Central memory CD4-positive, alpha-beta T cell (primary cell): ENCODE measurements at regions not wholly inside any gene's neighbourhood (a gene's known extent, or its start where the extent isn't known, plus 50 kb on each side); places are given as distances from the start of the nearest gene placed in this dataset.

ENCODE experiments used
- DNase-seq: peaks from one replicate; pipeline ENCODE4 v3.0.0; 2022

DNA sequence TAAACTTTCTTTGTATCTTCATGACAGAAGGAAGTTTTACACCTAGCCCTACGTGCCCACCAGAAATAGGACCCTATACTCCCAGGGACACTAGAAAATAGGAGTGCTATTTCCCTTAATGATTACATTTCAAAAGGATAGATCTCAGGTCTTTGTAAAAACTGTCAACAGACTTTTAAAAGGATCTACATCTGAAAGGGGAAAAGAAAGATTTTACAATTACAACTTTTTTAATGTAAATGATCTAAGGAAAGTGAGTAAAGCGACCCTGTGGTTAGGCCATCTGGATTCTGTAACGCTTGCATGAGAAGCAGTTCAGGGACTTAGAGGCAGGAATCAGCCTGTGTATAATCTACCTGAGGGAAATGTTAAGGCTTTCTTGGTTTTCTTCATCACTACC is 431.8 kb upstream of the MC4R start:
- no peak for DNase-seq

DNA sequence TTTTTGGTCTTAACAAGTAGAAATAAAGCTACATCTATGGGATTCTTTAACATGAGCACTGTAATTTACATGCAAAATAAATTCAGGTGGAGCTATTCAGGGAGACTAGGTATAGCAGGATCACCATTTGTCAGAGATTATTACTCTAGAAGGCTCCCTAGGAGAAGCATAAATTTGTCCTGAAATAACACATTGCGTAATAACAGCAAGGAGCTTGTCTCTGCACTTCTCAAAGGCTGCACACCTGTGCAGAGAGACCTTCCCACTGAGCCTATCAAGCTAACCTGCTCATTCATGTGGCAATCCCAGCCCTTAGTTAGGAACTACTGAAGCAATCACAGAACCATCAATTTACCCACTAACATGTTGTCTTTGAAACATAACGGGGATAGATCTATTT is 437.4 kb upstream of the MC4R start:
- DNase-seq, result no peak

DNA sequence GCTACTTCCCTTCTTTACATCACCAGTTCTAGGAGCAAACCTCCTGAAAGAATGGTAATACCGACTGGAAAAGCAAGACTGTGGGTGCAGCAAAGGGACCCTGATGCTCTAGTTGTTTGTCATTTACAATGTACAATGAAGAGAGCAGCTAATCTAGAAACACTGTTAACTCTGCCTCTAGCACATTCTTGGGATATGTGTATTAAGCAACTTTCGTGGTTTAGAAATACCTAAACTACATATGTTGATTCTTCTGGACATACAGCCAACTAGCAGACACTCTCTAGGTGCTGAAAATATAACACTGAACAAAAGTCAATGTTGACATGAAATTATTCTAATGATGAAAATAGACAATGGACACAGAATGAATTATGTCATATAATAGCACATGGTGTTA is 440.3 kb upstream of the MC4R start:
- no peak for DNase-seq

DNA sequence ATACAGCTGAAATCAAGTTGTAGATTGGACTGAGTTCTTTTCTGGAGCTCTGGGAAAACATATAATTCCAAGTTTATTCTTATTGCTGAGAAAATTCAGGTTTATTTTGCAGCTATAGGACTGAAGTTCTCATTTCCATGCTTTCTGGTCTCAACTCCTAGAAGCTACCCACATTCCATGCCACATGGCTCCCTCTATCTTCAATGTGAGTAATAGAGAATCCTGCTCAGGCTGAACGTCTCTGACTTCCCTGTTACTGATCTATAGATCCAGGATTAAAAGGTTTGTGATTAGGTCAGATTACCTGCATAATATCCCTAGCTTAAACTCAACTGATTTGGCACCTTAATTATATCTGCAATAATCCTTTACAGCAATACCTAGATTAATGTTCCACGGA is 453.8 kb upstream of the MC4R start:
- no peak for DNase-seq

DNA sequence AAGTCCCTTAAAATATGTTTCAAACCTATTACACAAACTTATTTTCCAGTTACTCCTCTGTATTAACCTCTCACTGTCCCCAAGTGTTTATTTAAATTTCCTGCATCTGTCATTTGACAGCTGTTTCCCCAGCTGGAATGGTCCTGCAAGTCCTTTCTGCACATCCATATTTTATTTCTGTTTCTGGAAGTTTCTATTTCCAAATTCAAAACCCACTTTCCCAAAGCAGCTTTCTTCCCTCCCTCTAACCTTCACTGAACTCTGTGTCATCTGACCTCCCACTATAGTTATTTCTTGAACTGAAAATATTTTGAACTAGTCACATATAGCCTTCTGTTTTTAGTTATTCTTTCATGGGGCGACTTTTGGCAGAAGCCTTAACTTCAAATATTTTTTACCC is 459.4 kb upstream of the MC4R start:
- no peak for DNase-seq

DNA sequence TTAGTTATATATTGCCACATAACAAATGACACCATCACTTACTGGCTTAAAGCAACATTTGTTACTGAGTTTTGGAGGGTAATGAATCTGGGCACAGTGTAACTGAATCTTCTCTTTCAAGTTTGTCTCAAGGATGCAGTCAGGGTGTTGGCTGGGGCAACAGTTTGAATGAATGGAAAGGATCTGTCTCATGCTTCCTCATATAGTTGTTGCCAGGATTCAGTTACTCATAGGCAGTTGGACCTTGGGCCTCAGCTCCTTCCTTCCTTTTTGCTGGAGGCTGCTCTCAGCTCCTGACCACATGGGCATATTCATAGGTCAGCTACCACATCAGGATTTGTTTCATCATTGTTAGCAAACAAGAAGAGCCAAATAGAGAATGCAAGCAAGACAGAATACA is 466.1 kb upstream of the MC4R start:
- no peak for DNase-seq

DNA sequence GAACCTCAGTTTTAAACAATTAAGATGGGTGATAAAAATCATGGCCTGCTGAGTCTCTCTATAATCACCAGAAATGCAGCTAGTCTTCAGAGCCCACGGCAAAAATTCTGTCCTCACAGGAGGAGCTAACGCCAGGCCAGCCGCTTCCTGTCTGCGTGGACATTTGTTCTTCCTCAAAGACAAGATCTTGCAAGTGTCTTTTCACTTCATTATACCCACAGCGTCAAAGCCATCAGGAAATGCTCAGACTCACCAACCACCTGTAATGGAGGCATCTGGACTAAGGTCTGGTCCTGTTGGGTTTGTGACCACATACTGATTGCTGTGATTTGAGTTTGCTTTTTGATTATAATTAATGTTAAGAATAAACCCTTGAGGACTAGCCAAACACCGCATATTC is 473.8 kb upstream of the MC4R start:
- no peak for DNase-seq

DNA sequence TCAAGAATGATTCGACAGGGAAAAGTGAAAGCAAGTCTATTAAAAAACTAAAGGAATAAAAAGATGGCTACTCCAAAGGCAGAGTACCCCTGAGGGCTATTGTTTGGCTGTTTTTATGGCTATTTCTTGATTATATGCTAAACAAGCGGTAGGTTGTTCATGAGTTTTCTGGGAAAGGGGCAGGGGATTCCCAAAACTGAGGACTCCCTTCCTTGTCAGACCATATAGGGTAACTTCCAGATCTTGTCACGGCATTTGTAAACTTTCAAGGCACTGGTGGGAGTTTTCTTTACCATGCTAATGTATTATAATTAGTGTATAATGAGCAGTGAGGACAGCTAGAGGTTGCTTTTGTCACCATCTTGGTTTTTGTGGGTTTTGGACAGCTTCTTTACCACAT is 474.9 kb upstream of the MC4R start:
- no peak for DNase-seq

DNA sequence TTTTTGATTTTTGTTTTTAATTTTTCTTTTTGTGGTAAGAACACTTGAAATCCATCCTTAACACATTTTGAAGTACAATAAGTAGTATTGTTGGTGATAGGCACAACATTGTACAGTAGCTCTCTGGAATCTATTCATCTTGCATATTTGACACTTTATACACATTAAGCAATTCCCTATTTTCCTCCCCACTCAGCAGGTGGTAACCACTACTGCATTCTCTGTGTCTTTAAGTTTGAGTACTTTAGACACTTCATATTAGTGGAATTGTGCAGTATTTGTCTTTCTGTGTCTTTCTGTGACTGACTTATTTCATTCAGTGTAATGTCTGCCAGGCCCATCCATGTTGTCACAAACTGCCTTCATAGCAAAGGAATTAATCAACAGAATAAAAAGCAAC is 471.7 kb upstream of the CDH20 start:
- DNase-seq, result no peak

DNA sequence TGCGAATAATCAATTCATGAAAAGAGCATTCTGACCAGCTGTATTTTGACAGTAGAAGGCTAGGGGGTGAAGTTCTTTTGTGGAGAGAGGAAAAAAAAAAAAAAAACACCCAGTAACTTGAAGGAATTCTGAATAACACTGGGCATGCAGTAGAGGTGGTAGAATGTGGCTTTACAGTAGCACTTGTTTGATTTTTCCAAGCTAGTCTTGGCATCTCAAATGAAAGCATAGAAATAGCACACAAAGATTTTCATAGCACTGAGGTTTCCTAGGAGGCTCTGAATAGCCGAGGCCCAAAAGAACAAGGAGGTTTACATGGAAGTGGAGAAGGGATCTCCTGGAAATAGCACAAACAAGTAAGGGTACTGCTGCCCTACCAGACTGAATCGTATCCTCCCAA is 470.2 kb upstream of the CDH20 start:
- DNase-seq, result no peak

DNA sequence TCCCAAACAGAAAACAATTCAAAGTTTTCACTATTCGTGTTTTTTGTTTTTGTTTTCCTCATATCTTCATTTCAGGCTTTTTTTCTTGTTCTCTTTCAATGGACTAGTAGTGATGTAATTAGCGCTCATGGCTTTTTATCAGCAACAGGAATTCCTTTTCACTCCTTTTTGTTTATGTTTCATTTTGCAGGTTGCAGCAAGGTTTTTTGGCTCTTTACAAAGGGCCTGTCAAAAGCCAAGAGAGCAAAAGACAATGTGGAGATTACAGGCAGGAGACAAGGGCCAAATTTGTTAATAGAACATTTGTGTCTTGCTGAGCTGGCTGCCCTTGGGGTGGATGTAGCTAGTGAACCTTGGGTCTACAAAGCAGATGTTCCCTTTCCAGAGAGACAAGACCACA is 467.4 kb upstream of the CDH20 start:
- no peak for DNase-seq

DNA sequence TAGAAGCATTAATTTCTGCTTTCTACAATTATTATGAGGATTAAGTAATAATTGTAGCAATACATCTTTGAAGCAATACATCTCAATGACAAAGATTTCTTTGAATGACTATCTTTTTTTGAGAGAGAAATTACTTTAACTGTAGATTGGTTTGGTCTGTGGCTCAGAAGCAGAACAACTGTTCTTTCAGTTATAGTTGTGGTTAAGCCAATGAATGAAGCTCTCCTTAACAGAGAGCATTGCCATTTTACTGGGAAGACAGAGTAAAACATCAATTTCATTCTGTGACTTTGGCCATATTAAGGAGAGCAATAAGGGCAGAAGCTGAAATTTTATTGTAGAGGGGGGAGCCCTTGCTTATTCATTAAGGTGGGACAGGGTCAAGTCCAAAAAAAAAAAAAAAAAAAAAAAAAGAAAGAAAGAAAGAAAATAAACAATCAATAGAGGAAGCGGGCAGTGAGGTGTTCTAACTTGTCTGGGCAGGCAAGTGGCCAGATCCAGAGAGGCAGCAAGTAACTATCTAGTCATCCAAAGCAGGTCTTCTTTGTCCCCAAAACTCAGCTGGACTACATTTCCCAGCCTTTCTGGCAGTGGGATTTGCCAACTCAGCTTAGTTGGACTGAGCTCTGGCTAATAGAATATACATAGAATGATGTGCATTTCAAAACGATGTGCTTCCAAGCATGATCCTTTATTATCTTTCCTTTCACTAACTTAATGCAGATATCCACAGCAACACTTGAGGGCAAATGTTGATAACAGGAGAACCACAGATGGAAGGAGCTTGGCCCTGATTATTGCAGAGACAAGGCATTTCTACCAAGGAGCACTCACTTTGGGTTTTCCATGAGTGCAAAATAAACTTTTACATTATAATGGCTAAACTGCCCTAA is 462.7 kb upstream of the CDH20 start:
- DNase-seq, result no peak

DNA sequence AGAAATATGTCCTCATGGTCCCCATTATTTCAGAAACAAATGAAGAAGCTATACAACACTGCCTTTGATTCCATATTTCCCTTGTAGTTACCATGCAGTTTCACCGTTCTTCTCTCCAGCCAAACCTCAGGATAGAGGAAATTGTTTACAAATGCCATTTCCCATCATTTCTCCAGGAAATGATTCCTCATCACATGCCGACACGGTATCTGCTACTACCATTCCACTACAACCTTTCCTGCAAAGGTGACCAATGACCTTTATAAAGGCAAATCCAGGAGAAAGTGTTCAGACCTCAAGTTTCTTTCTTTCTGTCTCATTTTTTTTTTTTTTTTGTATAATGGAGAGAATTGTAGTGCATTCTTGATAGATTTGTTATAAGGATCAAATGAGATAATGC is 460.8 kb upstream of the CDH20 start:
- no peak for DNase-seq

DNA sequence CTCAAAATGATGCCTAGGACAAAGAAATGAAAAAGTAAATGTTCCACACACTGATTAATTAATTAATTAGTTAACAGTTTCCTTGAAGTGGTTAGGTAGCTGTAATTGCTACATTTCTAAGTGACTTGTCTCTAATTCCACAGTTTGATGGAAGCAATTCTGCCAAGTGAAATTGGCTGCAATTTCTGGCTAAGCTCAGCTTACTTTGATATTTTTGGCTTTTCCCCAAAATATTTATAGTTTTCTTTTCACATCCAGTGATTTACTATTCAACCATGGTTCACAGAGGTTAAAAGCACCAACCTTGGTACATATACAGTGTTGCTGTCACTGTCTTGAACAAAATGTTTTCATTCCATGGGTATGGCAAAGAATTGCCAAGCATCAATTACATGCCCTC is 459.5 kb upstream of the CDH20 start:
- DNase-seq, result no peak

DNA sequence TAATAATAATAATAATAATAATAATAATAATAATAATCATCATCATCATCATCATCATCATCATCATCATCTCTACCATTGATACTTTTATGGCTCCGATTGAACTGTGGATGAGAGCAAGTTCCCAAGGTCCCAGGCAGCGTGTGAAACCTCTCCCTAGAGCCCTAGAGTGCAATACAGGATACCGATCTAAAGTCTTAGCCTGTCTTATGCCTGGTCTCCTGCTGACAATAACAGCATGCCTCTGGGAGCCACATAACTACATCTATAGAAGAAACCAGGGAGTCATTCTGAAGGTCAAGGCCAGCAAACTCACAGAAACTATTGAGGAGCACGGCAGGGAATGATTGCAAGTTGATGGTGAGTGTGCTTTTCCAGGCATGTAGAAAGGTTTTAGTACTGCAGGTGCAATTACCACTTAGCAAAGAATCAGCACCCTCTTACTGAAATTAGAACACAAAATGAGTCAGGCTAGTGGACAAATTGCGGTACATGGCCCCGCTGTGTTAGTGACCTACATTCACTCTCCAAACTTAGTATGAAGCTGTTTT is 457.2 kb upstream of the CDH20 start:
- DNase-seq, result no peak

DNA sequence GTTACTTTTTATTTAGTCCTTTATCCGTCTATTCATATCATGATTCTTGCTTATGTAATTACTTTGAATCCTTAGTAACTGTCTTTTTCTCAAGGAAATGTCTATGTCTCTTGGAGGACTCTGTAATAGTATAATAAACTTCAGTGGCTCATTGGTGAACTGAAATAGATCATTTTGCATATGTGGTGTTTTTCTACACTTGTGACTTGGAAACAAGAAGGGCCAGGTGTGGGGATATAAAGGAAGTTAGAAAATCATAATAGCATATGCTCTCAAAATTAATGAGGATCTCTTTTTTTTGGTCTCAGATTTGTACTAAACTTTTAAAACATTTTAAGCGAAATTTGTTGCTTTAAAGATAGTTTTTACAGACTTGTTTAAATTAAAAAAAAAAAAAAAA is 453.0 kb upstream of the CDH20 start:
- DNase-seq, result no peak

DNA sequence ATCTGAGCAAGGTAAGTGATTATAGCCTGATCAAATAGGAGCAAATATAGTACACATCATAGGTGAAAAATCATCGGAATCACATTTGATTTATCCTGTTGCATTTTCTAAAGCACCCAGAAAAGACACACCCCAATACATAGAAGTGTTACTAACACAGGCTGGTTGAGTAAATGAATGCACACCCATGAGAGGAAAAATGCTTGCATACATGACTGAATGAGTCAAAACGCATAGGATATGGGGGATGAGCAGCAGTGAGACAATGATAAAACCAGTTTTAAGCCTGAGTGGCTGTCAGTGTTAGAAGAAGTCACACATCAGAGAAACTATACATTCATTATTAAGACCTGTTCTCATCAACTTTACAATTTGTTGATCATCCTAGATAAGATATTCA is 449.6 kb upstream of the CDH20 start:
- DNase-seq, result no peak

DNA sequence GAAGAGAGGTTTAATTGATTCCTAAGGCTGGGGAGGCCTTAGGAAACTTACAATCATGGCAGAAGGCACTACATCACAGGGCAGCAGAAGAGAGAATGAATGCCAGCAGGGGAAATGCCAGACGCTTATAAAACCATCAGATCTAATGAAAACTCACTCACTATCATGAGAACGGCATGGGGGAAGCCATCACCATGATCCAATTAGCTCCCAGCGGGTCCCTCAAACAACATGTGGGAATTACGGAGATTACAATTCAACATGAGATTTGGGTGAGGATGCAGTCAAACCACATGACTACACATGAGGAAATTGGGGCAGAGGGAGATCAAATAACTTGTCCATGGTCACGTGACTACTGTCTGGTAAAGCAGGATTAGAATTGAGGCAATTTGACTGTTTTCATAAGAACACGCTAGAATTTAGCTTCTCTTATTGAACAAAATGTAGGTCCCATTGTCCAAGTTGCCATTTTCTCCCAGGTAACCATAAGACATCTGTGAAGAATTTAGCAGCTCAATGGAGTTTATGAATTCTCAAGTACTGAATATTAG is 445.1 kb upstream of the CDH20 start:
- DNase-seq, result no peak

DNA sequence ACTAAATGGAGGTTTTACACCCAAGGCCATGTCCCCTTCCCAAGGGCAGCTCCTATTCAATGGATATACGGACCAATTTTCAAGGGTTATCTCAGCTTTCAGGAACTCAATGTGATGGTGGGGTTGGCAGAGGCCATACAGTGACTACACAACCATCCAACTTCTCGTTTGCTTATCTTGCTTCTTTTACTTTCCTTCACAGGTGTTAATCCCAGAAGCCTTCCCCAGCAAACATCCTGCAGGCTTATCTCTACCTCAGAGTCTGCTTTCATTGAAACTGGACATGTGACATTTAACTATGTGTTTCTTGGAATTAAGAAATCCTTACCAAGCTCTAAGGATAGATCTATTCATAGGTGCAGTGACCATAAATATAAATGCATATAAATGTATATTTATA is 443.8 kb upstream of the CDH20 start:
- DNase-seq, result no peak

DNA sequence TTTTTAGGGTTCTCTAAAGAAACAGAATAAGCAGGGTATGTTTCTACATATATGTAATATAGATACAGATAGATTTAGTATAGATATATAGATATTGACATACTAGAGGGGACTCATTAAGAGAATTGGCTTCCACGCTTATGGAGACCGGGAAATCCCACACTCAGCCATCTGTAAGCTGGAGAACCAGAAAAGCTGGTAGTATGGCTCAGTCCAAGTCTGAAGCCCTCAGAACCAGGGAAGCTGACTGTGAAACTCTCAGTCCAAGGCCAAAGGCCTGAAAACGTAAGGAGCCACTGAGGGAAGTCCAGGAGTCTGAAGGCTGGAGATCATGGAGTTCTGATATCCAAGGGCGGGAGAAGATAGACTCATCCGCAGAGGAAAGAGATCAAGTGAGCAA is 441.3 kb upstream of the CDH20 start:
- no peak for DNase-seq

DNA sequence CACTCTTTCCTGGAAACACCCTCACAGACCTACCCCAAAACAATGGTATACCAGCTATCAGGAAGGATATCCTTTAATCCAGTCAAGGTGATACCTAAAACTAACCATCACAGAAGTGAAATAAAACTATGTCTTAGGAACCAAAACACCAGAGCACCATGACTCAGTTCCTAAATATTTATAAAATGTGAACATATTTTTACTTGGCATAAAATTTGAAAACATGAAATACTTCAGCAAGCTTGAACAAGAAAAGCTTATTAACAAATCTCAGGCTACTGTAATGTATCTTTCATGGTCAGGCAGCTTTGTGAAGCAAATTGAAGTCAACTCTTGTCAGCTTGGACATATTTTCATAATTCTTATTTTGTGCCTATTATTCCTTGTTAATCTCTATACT is 440.8 kb upstream of the CDH20 start:
- DNase-seq, result no peak

DNA sequence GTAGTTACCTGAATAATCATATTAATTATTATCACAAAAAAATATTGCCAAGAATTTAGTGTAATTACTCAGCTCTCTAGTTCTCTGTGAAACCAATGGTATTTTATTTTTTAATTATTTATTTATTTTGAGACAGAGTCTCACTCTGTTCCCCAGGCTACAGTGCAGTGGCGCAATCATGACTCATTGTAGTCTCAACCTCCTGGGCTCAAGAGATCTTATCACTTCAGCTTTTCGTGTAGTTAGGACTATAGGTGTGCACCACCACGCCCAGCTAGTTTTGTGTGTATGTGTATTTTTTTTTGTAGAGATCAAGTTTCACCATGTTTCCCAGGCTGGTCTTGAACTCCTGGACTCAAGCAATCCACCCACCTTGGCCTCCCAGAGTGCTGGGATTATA is 440.4 kb upstream of the CDH20 start:
- DNase-seq, result no peak

DNA sequence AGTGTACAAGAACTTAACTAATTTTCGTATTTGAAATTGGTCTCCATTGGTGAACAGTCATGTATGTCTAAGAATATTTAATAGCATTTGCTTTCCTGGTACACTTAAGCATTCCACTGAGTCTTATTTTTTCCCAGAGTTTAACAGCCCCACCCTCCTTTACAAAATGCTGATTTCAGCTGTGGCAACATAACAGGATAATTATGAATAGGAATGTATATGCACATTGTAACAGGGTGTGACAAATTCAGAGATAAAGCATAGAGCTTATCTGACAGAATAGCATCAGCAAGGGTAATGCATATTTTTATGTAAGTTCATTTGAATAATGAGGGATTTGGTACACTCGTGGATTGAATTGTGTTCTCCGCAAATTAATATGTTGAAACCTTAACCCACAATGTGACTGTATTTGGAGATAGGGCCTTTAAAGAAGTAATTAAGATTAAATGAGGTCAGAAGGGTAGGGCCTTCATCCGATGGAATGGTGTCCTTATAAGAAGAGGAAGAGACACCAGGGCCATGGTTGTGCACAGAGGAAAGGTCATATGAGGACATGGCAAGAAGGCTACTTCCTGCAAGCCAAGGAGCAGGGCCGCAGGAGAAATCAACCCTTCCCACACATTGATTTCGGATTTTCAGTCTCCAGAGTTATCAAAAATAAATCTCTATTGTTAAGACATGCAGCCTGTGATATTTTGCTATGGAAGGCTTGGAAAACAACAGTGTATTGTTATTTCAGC is 439.7 kb upstream of the CDH20 start:
- DNase-seq, result no peak
